Stimulated activated naive CD8-positive, alpha-beta T cell treated with anti-CD3 and anti-CD28 coated beads, Interleukin-15, Interleukin-2, amounts not matched to agents 100 ng/mL and 50 ng/mL, for 24 hours (primary cell): ENCODE measurements at regions not wholly inside any gene's neighbourhood (a gene's known extent, or its start where the extent isn't known, plus 50 kb on each side); places are given as distances from the start of the nearest gene placed in this dataset.

ENCODE experiments used
- H3K27ac Mint-ChIP-seq: one replicate; pipeline ENCODE4 v1.8.0; 2021; ENCODE audit warnings: mild to moderate bottlenecking, mixed read lengths
- H3K27me3 Mint-ChIP-seq: one replicate; pipeline ENCODE4 v1.8.0; 2021; ENCODE audit warnings: mixed read lengths
- H3K36me3 Mint-ChIP-seq: one replicate; pipeline ENCODE4 v1.8.0; 2021; ENCODE audit warnings: low read depth, mixed read lengths
- H3K4me1 Mint-ChIP-seq: one replicate; pipeline ENCODE4 v1.8.0; 2021; ENCODE audit warnings: low read depth, mixed read lengths
- H3K4me3 Mint-ChIP-seq: one replicate; pipeline ENCODE4 v1.8.0; 2021; ENCODE audit warnings: mild to moderate bottlenecking, mixed read lengths
- H3K9me3 Mint-ChIP-seq: one replicate; pipeline ENCODE4 v1.8.0; 2021; ENCODE audit warnings: mixed read lengths

DNA sequence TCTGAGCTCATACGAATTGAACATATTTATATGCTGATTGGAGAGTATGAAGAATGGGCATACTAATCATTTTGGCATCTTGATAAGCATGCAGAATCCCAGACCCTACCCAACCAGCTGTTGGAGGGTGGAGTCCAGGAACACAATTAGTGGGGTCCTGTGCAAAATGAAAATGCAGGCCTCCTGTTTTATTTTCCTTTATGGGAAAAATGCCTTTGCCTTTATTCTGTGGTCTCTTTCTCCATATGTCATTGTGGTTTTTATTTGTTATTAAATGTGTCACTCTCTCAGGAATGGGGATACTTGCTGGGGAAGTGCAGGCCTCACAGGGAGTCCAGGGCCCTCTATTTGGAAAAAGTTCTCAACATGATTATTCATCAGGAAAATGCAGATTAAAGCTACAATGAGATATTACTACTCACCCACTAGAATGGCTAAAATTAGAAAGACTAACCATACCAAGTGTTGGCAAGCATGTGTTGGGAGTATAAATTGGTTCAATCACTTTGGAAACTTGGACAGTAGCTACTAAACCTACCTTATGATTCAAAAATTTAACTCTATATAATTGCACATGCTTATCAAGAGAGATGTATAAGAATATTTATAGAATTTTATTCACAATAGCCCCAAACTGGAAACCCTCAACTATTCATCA lies 185.1 kb upstream of the FOXN2 start:
- peaks cover 3% of the 10 kb centered on the region for H3K9me3 Mint-ChIP-seq
- no peaks in the 10 kb centered on the region for H3K36me3 Mint-ChIP-seq
- no peaks in the 10 kb centered on the region for H3K27me3 Mint-ChIP-seq
- H3K4me3 Mint-ChIP-seq, result no peak overlapping the region
- no peak overlapping the region for H3K27ac Mint-ChIP-seq
- no peaks in the 10 kb centered on the region for H3K4me1 Mint-ChIP-seq

DNA sequence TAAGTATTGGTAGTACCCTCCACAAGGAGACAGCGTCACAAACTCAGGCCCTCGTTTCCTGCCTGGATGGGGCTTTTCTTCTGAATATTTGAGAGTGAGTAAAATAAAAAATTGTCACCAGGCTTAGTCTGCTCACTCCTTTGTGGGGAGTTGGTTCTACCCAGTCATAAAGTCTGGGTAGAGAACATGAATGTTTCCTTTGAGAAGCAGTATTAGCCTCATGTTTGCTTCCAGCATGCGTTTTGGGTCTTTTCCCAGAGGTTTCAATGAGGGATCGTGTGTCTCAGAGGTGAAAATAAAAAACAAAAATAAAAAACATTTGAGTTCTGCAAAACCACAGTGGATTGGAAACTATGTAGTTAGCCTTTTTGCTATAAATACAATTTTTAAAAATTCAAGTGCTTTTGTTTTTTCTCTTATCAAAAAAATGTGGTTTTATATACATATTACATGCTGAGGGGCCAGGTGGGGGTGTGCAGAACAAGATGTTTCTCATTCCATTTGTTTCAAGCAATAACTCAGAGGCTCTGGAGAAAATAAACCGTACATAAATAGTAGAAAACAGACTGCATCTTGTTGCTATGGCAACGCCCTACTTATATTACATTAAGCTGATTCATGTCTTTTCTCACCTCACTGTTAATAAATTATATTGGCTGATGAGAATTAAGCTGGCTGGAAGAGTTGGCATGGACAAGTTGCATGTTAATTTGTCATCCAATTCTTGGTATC lies 182.8 kb upstream of the FOXN2 start:
- Mint-ChIP-seq H3K27me3 (no peaks in the 10 kb centered on the region), H3K4me3 (no peak overlapping the region), H3K4me1 (no peaks in the 10 kb centered on the region), H3K36me3 (no peaks in the 10 kb centered on the region), H3K27ac (no peak overlapping the region), H3K9me3 (peaks cover 13% of the 10 kb centered on the region)

DNA sequence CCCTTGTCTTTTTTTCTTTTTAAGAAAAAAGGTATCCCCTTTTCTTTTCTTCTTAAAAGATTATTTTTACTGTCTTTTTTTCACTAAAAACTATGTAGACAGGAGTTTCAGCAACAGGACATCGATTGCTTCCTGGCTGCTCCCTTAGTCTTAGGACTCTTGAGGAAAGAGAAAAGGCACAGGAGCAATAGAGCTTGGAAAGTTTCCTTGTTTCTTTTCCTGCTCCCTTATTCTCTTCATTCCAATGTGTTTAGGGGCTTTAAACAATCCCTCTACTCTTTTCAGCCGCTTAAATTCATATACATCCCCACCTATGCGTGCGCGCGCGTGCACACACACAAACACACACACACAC lies 182.2 kb upstream of the FOXN2 start:
- H3K4me1 Mint-ChIP-seq, result no peaks in the 10 kb centered on the region
- no peaks in the 10 kb centered on the region for H3K27me3 Mint-ChIP-seq
- peaks cover 13% of the 10 kb centered on the region for H3K9me3 Mint-ChIP-seq
- H3K36me3 Mint-ChIP-seq, result no peaks in the 10 kb centered on the region
- H3K4me3 Mint-ChIP-seq, result no peak overlapping the region
- H3K27ac Mint-ChIP-seq, result no peak overlapping the region

DNA sequence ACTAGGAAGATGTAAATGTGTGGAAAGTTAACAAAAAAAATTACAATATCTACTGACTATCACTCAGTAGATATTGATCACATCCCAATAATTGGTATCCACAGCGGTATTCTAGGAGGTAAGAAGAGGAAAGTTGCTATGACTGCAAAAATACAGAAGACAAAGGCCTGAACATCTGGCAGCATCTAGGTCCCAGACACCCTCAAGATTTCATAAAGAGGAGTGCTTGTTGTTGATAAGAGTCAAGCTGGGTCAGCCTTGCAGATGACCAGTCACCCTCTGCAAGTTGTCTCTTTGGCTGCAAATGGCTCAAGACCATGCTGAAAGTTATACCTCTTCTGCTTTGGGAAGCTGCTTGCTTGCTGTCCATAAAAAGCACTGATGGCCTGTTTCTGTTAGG lies 179.8 kb upstream of the FOXN2 start:
- Mint-ChIP-seq H3K4me3 (no peak overlapping the region), H3K4me1 (no peaks in the 10 kb centered on the region), H3K27ac (no peak overlapping the region), H3K27me3 (no peaks in the 10 kb centered on the region), H3K36me3 (no peaks in the 10 kb centered on the region), H3K9me3 (peaks cover 10% of the 10 kb centered on the region)

DNA sequence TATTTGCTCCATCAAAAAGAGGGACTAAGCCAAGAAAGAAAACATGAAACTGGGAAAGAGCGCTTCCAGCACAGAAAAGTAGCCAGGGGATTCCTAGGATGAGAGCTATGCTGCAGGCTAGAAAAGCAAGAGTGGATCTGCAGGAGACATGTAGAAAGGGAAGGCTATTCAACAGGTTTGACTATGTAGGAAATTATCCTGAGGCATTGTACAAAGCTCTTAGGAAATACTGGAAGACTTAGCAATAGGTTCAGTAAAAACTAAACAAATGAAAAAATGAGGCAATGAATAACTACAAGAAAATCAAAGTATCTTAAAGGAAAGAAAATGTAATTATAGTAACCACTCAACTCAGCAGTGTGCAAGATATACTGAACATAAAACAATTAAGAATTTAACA lies 178.7 kb upstream of the FOXN2 start:
- H3K4me3 Mint-ChIP-seq, result no peak overlapping the region
- no peak overlapping the region for H3K27ac Mint-ChIP-seq
- no peaks in the 10 kb centered on the region for H3K27me3 Mint-ChIP-seq
- H3K36me3 Mint-ChIP-seq, result no peaks in the 10 kb centered on the region
- H3K9me3 Mint-ChIP-seq, result peaks cover 10% of the 10 kb centered on the region
- no peaks in the 10 kb centered on the region for H3K4me1 Mint-ChIP-seq

DNA sequence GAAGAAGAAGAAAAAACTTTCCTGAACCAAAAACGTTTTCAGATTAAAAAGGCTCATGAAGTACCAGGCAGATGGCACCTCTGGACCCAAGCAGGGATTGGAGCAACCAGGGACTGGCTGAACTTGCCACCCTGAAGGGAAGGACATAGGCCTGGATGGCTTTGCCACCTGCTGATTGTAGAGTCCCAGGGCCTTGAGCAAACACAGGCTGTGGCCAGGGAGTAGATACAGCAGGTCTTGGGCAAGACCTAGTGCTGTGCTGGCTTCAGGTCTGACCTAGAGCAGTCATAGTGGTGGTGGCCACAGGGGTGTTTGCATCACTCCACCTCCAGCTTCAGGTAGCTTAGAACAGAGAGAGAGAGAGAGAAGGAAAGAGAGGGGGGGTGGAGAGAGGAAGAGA lies 176.7 kb upstream of the FOXN2 start:
- no peaks in the 10 kb centered on the region for H3K4me1 Mint-ChIP-seq
- H3K27me3 Mint-ChIP-seq, result no peaks in the 10 kb centered on the region
- H3K4me3 Mint-ChIP-seq, result no peak overlapping the region
- H3K36me3 Mint-ChIP-seq, result no peaks in the 10 kb centered on the region
- peaks cover 10% of the 10 kb centered on the region for H3K9me3 Mint-ChIP-seq
- no peak overlapping the region for H3K27ac Mint-ChIP-seq

DNA sequence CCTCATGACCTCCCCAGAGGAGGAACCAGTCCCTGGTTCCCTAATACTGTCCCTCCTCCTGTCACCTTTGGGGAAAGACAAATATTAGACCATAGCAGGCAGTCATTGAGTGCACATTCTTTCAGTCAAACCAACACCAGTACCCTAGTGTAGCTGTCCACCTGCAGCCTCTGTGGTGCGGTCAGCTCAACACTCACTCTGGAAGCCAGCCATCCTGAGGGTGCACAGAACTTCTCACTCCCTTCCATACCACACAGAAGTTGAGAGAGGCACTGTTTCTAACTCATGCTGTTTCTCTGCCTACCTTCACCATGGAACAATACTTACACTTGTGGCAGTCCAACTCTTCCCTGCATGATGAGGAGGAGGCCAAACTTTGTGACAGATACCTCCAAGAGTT lies 175.6 kb upstream of the FOXN2 start:
- no peaks in the 10 kb centered on the region for H3K36me3 Mint-ChIP-seq
- no peak overlapping the region for H3K4me3 Mint-ChIP-seq
- H3K27ac Mint-ChIP-seq, result no peak overlapping the region
- H3K27me3 Mint-ChIP-seq, result peaks cover under 1% of the 10 kb centered on the region
- no peaks in the 10 kb centered on the region for H3K4me1 Mint-ChIP-seq
- H3K9me3 Mint-ChIP-seq, result peaks cover 10% of the 10 kb centered on the region

DNA sequence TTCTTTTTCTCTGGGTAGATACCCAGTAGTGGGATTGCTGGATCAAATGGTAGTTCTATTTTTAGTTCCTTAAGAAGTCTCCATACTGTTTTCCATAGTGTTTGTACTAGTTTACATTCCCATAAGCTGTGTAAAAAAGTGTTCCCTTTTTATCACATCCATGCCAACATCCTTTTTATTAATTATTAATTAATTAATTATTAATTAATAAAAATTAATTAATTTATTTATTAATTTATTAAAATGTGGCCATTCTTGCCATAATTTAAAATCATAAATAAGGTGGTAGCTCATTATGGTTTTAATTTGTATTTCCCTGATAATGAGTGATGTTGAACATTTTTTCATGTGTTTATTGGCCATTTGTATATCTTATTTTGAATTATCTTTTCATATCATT lies 173.9 kb upstream of the FOXN2 start:
- no peaks in the 10 kb centered on the region for H3K36me3 Mint-ChIP-seq
- peaks cover 5% of the 10 kb centered on the region for H3K9me3 Mint-ChIP-seq
- peaks cover 13% of the 10 kb centered on the region for H3K4me1 Mint-ChIP-seq
- no peak overlapping the region for H3K4me3 Mint-ChIP-seq
- H3K27ac Mint-ChIP-seq, result no peak overlapping the region
- peaks cover 3% of the 10 kb centered on the region for H3K27me3 Mint-ChIP-seq

DNA sequence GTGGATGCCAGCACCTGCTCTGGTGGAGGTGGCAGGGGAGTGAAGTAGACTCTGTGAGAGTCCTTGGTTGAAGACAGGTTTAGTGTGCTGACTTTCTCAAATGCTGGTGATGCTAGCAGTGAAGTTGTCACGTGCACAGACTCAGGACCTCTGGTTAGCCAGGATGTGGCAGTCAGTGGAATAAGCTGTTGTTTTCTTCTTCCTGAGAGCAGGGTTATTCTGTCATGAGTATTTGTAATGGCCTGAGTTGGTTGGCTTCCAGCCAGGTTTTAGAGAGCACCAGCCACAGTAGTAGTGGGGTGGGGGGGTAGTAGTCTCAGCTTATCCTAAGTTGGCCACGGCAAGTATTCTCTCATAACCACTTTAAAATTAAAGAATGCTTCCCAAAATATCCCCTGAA lies 169.7 kb upstream of the FOXN2 start:
- Mint-ChIP-seq H3K4me1 (peaks cover 25% of the 10 kb centered on the region), H3K36me3 (no peaks in the 10 kb centered on the region), H3K27ac (no peak overlapping the region), H3K4me3 (no peak overlapping the region), H3K9me3 (no peaks in the 10 kb centered on the region), H3K27me3 (peaks cover 3% of the 10 kb centered on the region)

DNA sequence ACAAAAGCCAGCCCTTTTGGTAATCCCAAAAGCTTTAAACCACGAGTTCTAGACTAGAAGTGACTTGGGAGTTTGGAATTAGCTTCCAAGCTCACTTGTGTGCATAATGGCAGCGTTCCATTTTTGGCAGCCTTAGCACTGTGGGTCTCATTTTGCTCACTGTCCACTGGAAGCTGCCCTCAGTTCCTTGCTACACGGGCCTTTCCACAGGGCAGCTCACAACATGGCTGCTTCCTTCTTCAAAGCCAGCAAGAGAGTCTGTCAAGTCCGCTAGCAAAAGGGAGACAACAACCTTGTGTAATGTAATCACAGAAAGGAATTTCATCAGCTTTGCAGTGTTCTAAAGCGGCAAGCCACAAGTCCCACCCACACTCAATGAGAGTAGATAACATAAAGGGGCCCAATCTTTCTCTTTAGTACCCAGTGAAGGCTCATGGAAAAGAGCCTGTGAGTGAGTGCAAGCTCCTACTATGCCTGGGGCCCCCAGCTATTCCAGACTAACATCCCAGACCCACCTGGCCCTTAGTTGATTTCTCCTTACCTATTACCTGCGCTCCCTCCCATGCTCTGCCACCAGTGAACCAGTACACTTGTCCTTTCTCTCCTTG lies 168.5 kb upstream of the FOXN2 start:
- H3K9me3 Mint-ChIP-seq, result no peaks in the 10 kb centered on the region
- H3K4me1 Mint-ChIP-seq, result peaks cover 25% of the 10 kb centered on the region
- no peak overlapping the region for H3K4me3 Mint-ChIP-seq
- H3K27ac Mint-ChIP-seq, result peak overlapping the region; percentile 48
- H3K36me3 Mint-ChIP-seq, result no peaks in the 10 kb centered on the region
- peaks cover 3% of the 10 kb centered on the region for H3K27me3 Mint-ChIP-seq

DNA sequence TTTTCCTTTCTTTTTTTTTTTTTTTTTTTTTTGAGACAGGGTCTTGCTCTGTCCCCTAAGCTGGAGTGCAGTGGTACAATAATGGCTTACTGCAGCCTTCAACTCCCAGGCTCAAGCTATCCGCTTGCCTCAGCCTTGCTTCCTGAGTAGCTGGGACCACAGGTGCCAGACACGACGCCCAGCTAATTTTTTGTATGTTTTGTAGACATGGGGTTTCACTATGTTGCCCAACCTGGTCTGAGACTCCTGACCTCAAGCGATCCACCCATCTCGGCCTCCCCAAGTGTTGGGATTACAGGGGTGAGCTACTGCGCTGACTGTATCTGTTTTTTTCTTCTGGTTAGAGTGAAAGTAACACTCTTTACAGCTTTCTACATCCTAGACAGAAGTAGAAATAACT lies 167.9 kb upstream of the FOXN2 start:
- no peaks in the 10 kb centered on the region for H3K36me3 Mint-ChIP-seq
- H3K4me1 Mint-ChIP-seq, result peaks cover 25% of the 10 kb centered on the region
- H3K9me3 Mint-ChIP-seq, result no peaks in the 10 kb centered on the region
- no peak overlapping the region for H3K4me3 Mint-ChIP-seq
- H3K27me3 Mint-ChIP-seq, result peaks cover 3% of the 10 kb centered on the region
- H3K27ac Mint-ChIP-seq, result no peak overlapping the region

DNA sequence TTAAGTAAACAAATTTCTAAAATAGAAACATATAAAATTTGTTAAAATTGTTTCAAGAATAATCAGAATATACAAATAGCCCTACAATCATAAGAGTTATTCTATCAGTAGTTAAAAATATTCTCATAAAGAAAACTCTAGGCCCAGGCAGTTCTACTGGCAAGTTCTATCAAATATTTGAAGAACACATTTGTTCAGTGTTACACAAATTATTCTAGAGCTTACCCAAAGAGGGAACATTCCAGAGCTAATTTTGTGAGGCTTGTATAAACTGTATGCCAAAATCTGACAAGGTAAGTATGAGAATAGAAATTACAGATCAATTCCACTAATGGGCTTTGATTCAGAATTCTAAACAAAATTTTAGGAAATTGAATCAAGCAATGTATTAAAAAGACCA lies 166.8 kb upstream of the FOXN2 start:
- no peaks in the 10 kb centered on the region for H3K9me3 Mint-ChIP-seq
- H3K27ac Mint-ChIP-seq, result no peak overlapping the region
- no peak overlapping the region for H3K4me3 Mint-ChIP-seq
- H3K27me3 Mint-ChIP-seq, result peaks cover 3% of the 10 kb centered on the region
- H3K36me3 Mint-ChIP-seq, result no peaks in the 10 kb centered on the region
- peaks cover 25% of the 10 kb centered on the region for H3K4me1 Mint-ChIP-seq

DNA sequence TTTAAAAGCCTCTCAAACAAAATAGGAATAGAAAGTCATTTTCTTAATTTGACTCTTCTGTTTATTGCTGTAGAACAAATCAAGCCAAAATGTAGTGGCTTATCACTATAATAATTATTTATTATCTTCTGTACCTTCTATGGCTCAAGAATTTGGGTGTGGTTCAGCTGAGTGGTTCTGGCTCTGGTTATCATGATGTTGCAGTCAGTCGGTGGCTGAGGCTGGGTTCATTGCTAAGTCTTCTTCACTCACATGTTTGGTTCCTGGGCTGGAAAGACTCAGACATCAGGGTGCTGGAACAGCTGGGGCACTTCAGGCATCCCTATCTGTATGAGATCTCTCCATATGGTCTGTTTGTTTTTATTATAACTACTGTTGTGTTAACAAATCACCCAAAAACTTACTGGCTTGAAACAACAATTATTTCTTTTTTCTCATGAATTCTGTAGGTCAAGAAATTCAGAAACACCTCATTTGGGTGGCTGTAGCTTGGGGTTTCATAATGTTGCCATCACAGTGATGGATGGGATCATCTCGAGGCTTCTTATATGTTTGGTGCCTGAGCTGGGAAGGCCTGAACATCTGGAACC lies 165.5 kb upstream of the FOXN2 start:
- peaks cover 25% of the 10 kb centered on the region for H3K4me1 Mint-ChIP-seq
- peaks cover 2% of the 10 kb centered on the region for H3K27me3 Mint-ChIP-seq
- no peak overlapping the region for H3K27ac Mint-ChIP-seq
- H3K36me3 Mint-ChIP-seq, result no peaks in the 10 kb centered on the region
- H3K9me3 Mint-ChIP-seq, result no peaks in the 10 kb centered on the region
- no peak overlapping the region for H3K4me3 Mint-ChIP-seq

DNA sequence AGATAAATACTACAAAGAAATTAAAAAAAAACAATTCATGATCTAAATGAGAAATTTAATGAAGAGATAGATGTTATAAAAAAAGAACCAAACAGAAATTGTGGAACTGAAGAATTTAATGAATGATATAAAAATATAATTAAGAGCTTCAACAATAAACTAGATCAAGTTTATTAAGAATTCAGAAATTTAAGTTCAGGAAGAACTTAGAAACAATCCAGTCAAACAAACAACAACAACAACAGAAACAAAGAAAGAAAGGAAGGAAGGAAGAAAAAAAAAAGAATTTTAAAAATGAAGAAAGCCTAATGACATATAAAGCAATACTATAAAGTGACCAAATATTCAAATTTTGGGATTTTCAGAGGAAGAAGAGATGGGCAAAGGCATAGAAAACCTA lies 157.3 kb upstream of the FOXN2 start:
- Mint-ChIP-seq H3K4me3 (no peak overlapping the region), H3K27ac (no peak overlapping the region), H3K27me3 (peaks cover 13% of the 10 kb centered on the region)

DNA sequence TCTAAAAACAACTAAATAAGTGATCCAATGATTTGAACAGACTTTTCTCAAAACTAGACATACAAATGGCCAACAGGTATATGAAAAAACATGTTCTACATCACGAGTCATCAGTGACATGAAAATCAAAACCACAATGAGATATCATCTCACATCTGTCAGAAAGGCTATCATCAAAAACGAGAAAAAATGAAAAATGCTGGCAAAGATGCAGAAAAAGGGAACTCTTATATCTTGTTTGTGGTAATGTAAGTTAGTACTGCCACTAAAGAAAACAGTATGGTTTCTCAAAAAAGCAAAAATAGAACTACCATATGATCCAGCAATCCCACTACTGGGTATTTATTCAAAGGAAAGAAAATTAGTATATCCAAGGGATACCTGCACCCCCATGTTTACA lies 152.9 kb upstream of the FOXN2 start:
- H3K4me3 Mint-ChIP-seq, result no peak overlapping the region
- no peak overlapping the region for H3K27ac Mint-ChIP-seq
- H3K9me3 Mint-ChIP-seq, result peaks cover 20% of the 10 kb centered on the region
- H3K4me1 Mint-ChIP-seq, result no peaks in the 10 kb centered on the region
- peaks cover 13% of the 10 kb centered on the region for H3K27me3 Mint-ChIP-seq
- H3K36me3 Mint-ChIP-seq, result peaks cover 3% of the 10 kb centered on the region

More for the DNA sequence above, 157.3 kb upstream of the FOXN2 start:
- Mint-ChIP-seq H3K36me3 (no peaks in the 10 kb centered on the region), H3K4me1 (no peaks in the 10 kb centered on the region), H3K9me3 (peaks cover 16% of the 10 kb centered on the region)
